H9 (cell line): ENCODE measurements at regions not wholly inside any gene's neighbourhood (a gene's known extent, or its start where the extent isn't known, plus 50 kb on each side); places are given as distances from the start of the nearest gene placed in this dataset.

Experiments
- DNase-seq: peaks from one replicate; pipeline ENCODE4 v3.0.0-alpha.2; 2017
- H2AFZ ChIP-seq: one replicate; pipeline ENCODE4 v1.6.1; 2013; ENCODE audit warnings: mild to moderate bottlenecking, low read length, control low read depth, moderate library complexity
- H2AK5ac ChIP-seq: 2 replicates; pipeline ENCODE4 v1.6.1; 2013; ENCODE audit warnings: low read length, control low read depth, mixed read lengths; ENCODE audit not compliant: insufficient read length
- H2BK120ac ChIP-seq: one replicate; pipeline ENCODE4 v1.6.1; 2013; ENCODE audit warnings: low read depth, mild to moderate bottlenecking, low read length, control low read depth, inconsistent platforms; ENCODE audit not compliant: poor library complexity, severe bottlenecking
- H2BK12ac ChIP-seq: 2 replicates; pipeline ENCODE4 v1.6.1; 2013; ENCODE audit warnings: low read length, control low read depth, mixed read lengths, low read depth; ENCODE audit not compliant: insufficient read length
- H2BK15ac ChIP-seq: 2 replicates; pipeline ENCODE4 v1.6.1; 2013; ENCODE audit warnings: low read depth, low read length, control low read depth
- H2BK20ac ChIP-seq: one replicate; pipeline ENCODE4 v1.6.1; 2013; ENCODE audit warnings: low read depth, mild to moderate bottlenecking, low read length, control low read depth, inconsistent platforms; ENCODE audit not compliant: poor library complexity, severe bottlenecking
- H2BK5ac ChIP-seq: 2 replicates; pipeline ENCODE4 v1.6.1; 2013; ENCODE audit warnings: low read length, control low read depth, mixed read lengths; ENCODE audit not compliant: insufficient read length
- H3K14ac ChIP-seq: 2 replicates; pipeline ENCODE4 v1.6.1; 2013; ENCODE audit warnings: low read length, control low read depth; ENCODE audit not compliant: insufficient read depth
- H3K18ac ChIP-seq: 2 replicates; pipeline ENCODE4 v1.6.1; 2013; ENCODE audit warnings: low read depth, mild to moderate bottlenecking, mixed read lengths, low read length, control low read depth; ENCODE audit not compliant: insufficient read length
- H3K23ac ChIP-seq: 2 replicates; pipeline ENCODE4 v1.6.1; 2013; ENCODE audit warnings: low read length, control low read depth, mixed read lengths, low read depth; ENCODE audit not compliant: insufficient read length
- H3K23me2 ChIP-seq: 2 replicates; pipeline ENCODE4 v1.6.1; 2013; ENCODE audit warnings: low read depth, mild to moderate bottlenecking, mixed read lengths, low read length, control low read depth; ENCODE audit not compliant: insufficient read length, poor library complexity, severe bottlenecking
- H3K27ac ChIP-seq: 2 replicates; pipeline ENCODE4 v1.5.1; 2013; ENCODE audit warnings: low read length, control low read depth, mixed read lengths, low read depth; ENCODE audit not compliant: insufficient read length
- H3K27me3 ChIP-seq: 2 replicates; pipeline ENCODE4 v1.6.1; 2013; ENCODE audit warnings: low read length, control low read depth, inconsistent platforms; ENCODE audit not compliant: insufficient read depth
- H3K4ac ChIP-seq: 2 replicates; pipeline ENCODE4 v1.6.1; 2013; ENCODE audit warnings: low read depth, mild to moderate bottlenecking, control low read depth, inconsistent platforms, low read length, moderate library complexity
- H3K4me1 ChIP-seq: 2 replicates; pipeline ENCODE4 v1.6.1; 2013; ENCODE audit warnings: low read length, control low read depth, inconsistent platforms; ENCODE audit not compliant: insufficient read depth
- H3K4me2 ChIP-seq: 2 replicates; pipeline ENCODE4 v1.6.1; 2013; ENCODE audit warnings: low read length, control low read depth, mixed read lengths; ENCODE audit not compliant: insufficient read length, insufficient read depth
- H3K56ac ChIP-seq: 2 replicates; pipeline ENCODE4 v1.6.1; 2013; ENCODE audit warnings: low read depth, mild to moderate bottlenecking, mixed read lengths, low read length, control low read depth; ENCODE audit not compliant: insufficient read length
- H3K79me1 ChIP-seq: 2 replicates; pipeline ENCODE4 v1.6.1; 2013; ENCODE audit warnings: low read depth, mild to moderate bottlenecking, moderate library complexity, low read length, control low read depth, inconsistent platforms; ENCODE audit not compliant: insufficient read depth, poor library complexity, severe bottlenecking
- H3K79me2 ChIP-seq: 2 replicates; pipeline ENCODE4 v1.6.1; 2013; ENCODE audit warnings: low read length, control low read depth, inconsistent platforms; ENCODE audit not compliant: insufficient read depth
- H3K9ac ChIP-seq: 2 replicates; pipeline ENCODE4 v1.6.1; 2013; ENCODE audit warnings: low read length, control low read depth, mixed read lengths; ENCODE audit not compliant: insufficient read length; ENCODE audit errors: extremely low read depth
- H3K9me3 ChIP-seq: one replicate; pipeline ENCODE4 v1.6.1; 2013; ENCODE audit warnings: low read depth, low read length, inconsistent platforms; ENCODE audit not compliant: control insufficient read depth
- H3T11ph ChIP-seq: one replicate; pipeline ENCODE4 v1.6.1; 2013; ENCODE audit warnings: mild to moderate bottlenecking, low read length, control low read depth, inconsistent platforms
- H4K20me1 ChIP-seq: one replicate; pipeline ENCODE4 v1.6.1; 2013; ENCODE audit not compliant: control insufficient read depth, insufficient read length, insufficient read depth
- H4K5ac ChIP-seq: 2 replicates; pipeline ENCODE4 v1.6.1; 2013; ENCODE audit warnings: low read depth, mild to moderate bottlenecking, mixed read lengths, low read length, control low read depth; ENCODE audit not compliant: insufficient read length
- H4K8ac ChIP-seq: replicated peaks from 2 replicates; pipeline ENCODE4 v1.6.1; 2013; ENCODE audit warnings: low read length, control low read depth, mixed read lengths, low read depth; ENCODE audit not compliant: insufficient read length
- H4K91ac ChIP-seq: 2 replicates; pipeline ENCODE4 v1.6.1; 2013; ENCODE audit warnings: low read depth, mild to moderate bottlenecking, moderate library complexity, mixed read lengths, low read length, control low read depth; ENCODE audit not compliant: insufficient read length
- H3K27ac Mint-ChIP-seq, 3 experiments: 2 replicates in 2 of 3; 3 replicates in 1 of 3; pipeline ENCODE4 v1.8.0; 2020 to 2021; ENCODE audit warnings: mixed read lengths in 3 of 3, mild to moderate bottlenecking in 1 of 3, moderate library complexity in 1 of 3
- H3K27me3 Mint-ChIP-seq: 2 replicates; pipeline ENCODE4 v1.8.0; 2021; ENCODE audit warnings: low read depth, mild to moderate bottlenecking, moderate library complexity, mixed read lengths
- H3K36me3 Mint-ChIP-seq, 3 experiments: 2 replicates in 2 of 3; 3 replicates in 1 of 3; pipeline ENCODE4 v1.8.0; 2020 to 2021; ENCODE audit warnings: low read depth in 3 of 3, mixed read lengths in 3 of 3; ENCODE audit not compliant: insufficient read depth in 1 of 3
- H3K4me1 Mint-ChIP-seq, 2 experiments: 2 replicates each; pipeline ENCODE4 v1.8.0; 2020; ENCODE audit warnings: mixed read lengths in 2 of 2
- H3K4me3 Mint-ChIP-seq, 2 experiments: 2 replicates in 1 of 2; 3 replicates in 1 of 2; pipeline ENCODE4 v1.8.0; 2020 to 2021; ENCODE audit warnings: mild to moderate bottlenecking in 2 of 2, mixed read lengths in 2 of 2, moderate library complexity in 1 of 2
- H3K9me3 Mint-ChIP-seq, 2 experiments: 2 replicates in 1 of 2; 3 replicates in 1 of 2; pipeline ENCODE4 v1.8.0; 2020; ENCODE audit warnings: mild to moderate bottlenecking in 2 of 2, mixed read lengths in 2 of 2, moderate library complexity in 1 of 2
- TF ChIP-seq, protein P1 (sequence below): fragments of 200-600 bp; sonication (generic); conservative IDR thresholded peaks from 3 replicates; pipeline ENCODE4 v1.8.0; 2021; ENCODE audit warnings: antibody characterized with exemption, mild to moderate bottlenecking

DNA sequence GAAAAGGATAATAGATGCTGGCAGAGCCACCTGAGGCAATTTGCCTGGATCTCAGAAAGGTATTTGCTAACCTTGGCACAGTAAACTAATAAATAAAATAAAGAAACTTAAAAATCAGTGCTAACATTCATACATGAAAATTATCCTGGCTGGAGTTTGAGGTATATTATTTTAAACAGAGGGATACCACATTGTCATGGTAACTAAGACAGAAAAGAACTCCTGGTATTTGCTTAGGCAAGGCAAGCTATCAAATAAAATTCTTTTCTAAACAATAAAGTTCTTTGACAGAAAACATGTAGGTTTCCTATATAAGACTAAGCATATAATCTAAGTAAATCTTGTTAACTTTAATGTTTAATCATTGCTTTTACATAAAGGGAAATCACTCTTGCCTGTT, 218.8 kb downstream of the MAGEB17 start:
- Histone ChIP-seq H3K4me1 (peaks cover 11% of the 10 kb centered on the region), H3K9ac (no peak overlapping the region), H3K4me2 (no peak overlapping the region), H3K27me3 (no peaks in the 10 kb centered on the region), H3K4ac (no peak overlapping the region), H3K27ac (no peak overlapping the region), H3K18ac (no peak overlapping the region), H3K9me3 (no peaks in the 10 kb centered on the region), H2BK15ac (no peak overlapping the region), H2BK5ac (no peak overlapping the region), H2AFZ (no peak overlapping the region), H3K56ac (no peak overlapping the region), H2BK120ac (no peak overlapping the region), H3K23me2 (no peaks in the 10 kb centered on the region), H2BK12ac (no peak overlapping the region), H4K8ac (no peak overlapping the region), H2AK5ac (no peak overlapping the region), H4K5ac (no peak overlapping the region), H4K20me1 (peaks cover 3% of the 10 kb centered on the region), H3T11ph (no peak overlapping the region), H3K79me2 (no peaks in the 10 kb centered on the region), H2BK20ac (no peak overlapping the region), H4K91ac (no peak overlapping the region), H3K79me1 (no peaks in the 10 kb centered on the region), H3K23ac (no peak overlapping the region), H3K14ac (no peak overlapping the region)
- no peak for DNase-seq
- Mint-ChIP-seq H3K4me1 (peaks cover 36% of the 10 kb centered on the region in 2 experiments), H3K9me3 (peaks cover 5 to 10% of the 10 kb centered on the region in 2 experiments; a peak in 4 of 5 replicates), H3K4me3 (no peak overlapping the region), H3K27me3 (no peaks in the 10 kb centered on the region), H3K27ac (no peak overlapping the region; a peak in 1 of 7 replicates), H3K36me3 (peaks cover 0 to 13% (median 12%) of the 10 kb centered on the region in 3 experiments)
- TF ChIP-seq, protein P1, sequence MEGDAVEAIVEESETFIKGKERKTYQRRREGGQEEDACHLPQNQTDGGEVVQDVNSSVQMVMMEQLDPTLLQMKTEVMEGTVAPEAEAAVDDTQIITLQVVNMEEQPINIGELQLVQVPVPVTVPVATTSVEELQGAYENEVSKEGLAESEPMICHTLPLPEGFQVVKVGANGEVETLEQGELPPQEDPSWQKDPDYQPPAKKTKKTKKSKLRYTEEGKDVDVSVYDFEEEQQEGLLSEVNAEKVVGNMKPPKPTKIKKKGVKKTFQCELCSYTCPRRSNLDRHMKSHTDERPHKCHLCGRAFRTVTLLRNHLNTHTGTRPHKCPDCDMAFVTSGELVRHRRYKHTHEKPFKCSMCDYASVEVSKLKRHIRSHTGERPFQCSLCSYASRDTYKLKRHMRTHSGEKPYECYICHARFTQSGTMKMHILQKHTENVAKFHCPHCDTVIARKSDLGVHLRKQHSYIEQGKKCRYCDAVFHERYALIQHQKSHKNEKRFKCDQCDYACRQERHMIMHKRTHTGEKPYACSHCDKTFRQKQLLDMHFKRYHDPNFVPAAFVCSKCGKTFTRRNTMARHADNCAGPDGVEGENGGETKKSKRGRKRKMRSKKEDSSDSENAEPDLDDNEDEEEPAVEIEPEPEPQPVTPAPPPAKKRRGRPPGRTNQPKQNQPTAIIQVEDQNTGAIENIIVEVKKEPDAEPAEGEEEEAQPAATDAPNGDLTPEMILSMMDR = no peak
